CD14-positive monocyte (primary cell): ENCODE measurements at regions not wholly inside any gene's neighbourhood (a gene's known extent, or its start where the extent isn't known, plus 50 kb on each side); places are given as distances from the start of the nearest gene placed in this dataset.

Source experiments
- DNase-seq, 3 donors: peaks; one replicate each; pipeline ENCODE4 v3.0.0-alpha.2; 2011 to 2022
- H2AFZ ChIP-seq: 2 replicates; pipeline ENCODE4 v1.6.0; 2012; ENCODE audit warnings: mild to moderate bottlenecking, low read depth, low read length, inconsistent platforms; ENCODE audit not compliant: insufficient read depth, poor library complexity, severe bottlenecking
- H3K27ac ChIP-seq, 2 donors: 1 replicate in 1 of 2; 2 replicates in 1 of 2; pipeline ENCODE4 v1.5.1; 2012 to 2013; ENCODE audit warnings: low read length in 2 of 2, control low read depth in 1 of 2, inconsistent platforms in 1 of 2, low read depth in 1 of 2, mild to moderate bottlenecking in 1 of 2
- H3K27me3 ChIP-seq, 2 donors: one replicate each; pipeline versions ENCODE4 v1.6.0 to v1.6.1; 2011 to 2013; ENCODE audit warnings: low read length in 2 of 2; ENCODE audit not compliant: control insufficient read depth in 2 of 2, insufficient read depth in 2 of 2
- H3K36me3 ChIP-seq, 2 donors: replicated peaks in 1 of 2; 1 replicate in 1 of 2; 2 replicates in 1 of 2; pipeline versions ENCODE4 v1.5.1 to v1.6.1; 2012 to 2013; ENCODE audit warnings: low read length in 2 of 2, control low read depth in 1 of 2, inconsistent platforms in 1 of 2, mild to moderate bottlenecking in 1 of 2; ENCODE audit not compliant: insufficient read depth in 2 of 2, control insufficient read depth in 1 of 2
- H3K4me1 ChIP-seq, 2 donors: 1 replicate in 1 of 2; 2 replicates in 1 of 2; pipeline versions ENCODE4 v1.5.1 to v1.6.1; 2012 to 2013; ENCODE audit warnings: low read length in 2 of 2, control low read depth in 1 of 2, inconsistent platforms in 1 of 2, mild to moderate bottlenecking in 1 of 2, moderate library complexity in 1 of 2; ENCODE audit not compliant: insufficient read depth in 2 of 2, control insufficient read depth in 1 of 2
- H3K4me2 ChIP-seq: replicated peaks from 2 replicates; pipeline ENCODE3; 2012; ENCODE audit warnings: low read length, moderate library complexity, mild to moderate bottlenecking; ENCODE audit not compliant: poor library complexity, severe bottlenecking; ENCODE audit errors: extremely low read depth
- H3K4me3 ChIP-seq, 3 experiments: fragments of 200-600 bp in 1 of 3; sonication (generic) in 1 of 3; replicated peaks in 1 of 3; 1 replicate in 2 of 3; 2 replicates in 1 of 3; pipeline ENCODE4 v1.5.1; 2011 to 2013; ENCODE audit warnings: low read length in 3 of 3, mild to moderate bottlenecking in 3 of 3, control low read depth in 2 of 3, low read depth in 2 of 3, inconsistent platforms in 1 of 3, moderate library complexity in 1 of 3
- H3K79me2 ChIP-seq: 2 replicates; pipeline ENCODE4 v1.6.0; 2012; ENCODE audit warnings: mild to moderate bottlenecking, control low read depth, inconsistent platforms, low read length, moderate library complexity; ENCODE audit not compliant: insufficient read depth
- H3K9ac ChIP-seq: 2 replicates; pipeline ENCODE4 v1.6.0; 2017; ENCODE audit warnings: low read length, mild to moderate bottlenecking; ENCODE audit not compliant: insufficient read depth, poor library complexity, severe bottlenecking
- H3K9me3 ChIP-seq, 2 donors: replicated peaks in 1 of 2; 1 replicate in 1 of 2; 2 replicates in 1 of 2; pipeline versions ENCODE4 v1.5.1 to v1.6.1; 2012 to 2013; ENCODE audit warnings: low read length in 2 of 2, control low read depth in 1 of 2; ENCODE audit not compliant: control insufficient read depth in 1 of 2, insufficient read depth in 1 of 2
- H4K20me1 ChIP-seq: 2 replicates; pipeline ENCODE4 v1.6.0; 2012; ENCODE audit warnings: mild to moderate bottlenecking, low read length, control low read depth, moderate library complexity; ENCODE audit not compliant: insufficient read depth
- H3K27ac Mint-ChIP-seq, 7 donors: one replicate each; pipeline ENCODE4 v1.8.0; 2020; ENCODE audit warnings: mild to moderate bottlenecking in 7 of 7, mixed read lengths in 7 of 7, moderate library complexity in 6 of 7, inconsistent platforms in 2 of 7
- H3K27me3 Mint-ChIP-seq, 3 donors: one replicate each; pipeline ENCODE4 v1.8.0; 2021 to 2022; ENCODE audit warnings: low read depth in 3 of 3, mild to moderate bottlenecking in 3 of 3, mixed read lengths in 3 of 3, moderate library complexity in 3 of 3, inconsistent platforms in 1 of 3
- H3K36me3 Mint-ChIP-seq, 2 donors: one replicate each; pipeline ENCODE4 v1.8.0; 2020; ENCODE audit warnings: mixed read lengths in 2 of 2, inconsistent platforms in 1 of 2, mild to moderate bottlenecking in 1 of 2
- H3K4me1 Mint-ChIP-seq: one replicate; pipeline ENCODE4 v1.8.0; 2020; ENCODE audit warnings: mild to moderate bottlenecking, mixed read lengths
- H3K4me3 Mint-ChIP-seq, 2 donors: one replicate each; pipeline ENCODE4 v1.8.0; 2020; ENCODE audit warnings: mild to moderate bottlenecking in 2 of 2, mixed read lengths in 2 of 2, moderate library complexity in 1 of 2
- H3K9me3 Mint-ChIP-seq, 7 donors: one replicate each; pipeline ENCODE4 v1.8.0; 2020 to 2022; ENCODE audit warnings: mixed read lengths in 7 of 7, mild to moderate bottlenecking in 6 of 7, moderate library complexity in 6 of 7, inconsistent platforms in 2 of 7
- CTCF ChIP-seq: fragments of 200-600 bp; IDR thresholded peaks from one replicate; pipeline ENCODE4 v1.8.0; 2022; ENCODE audit warnings: antibody characterized with exemption, mild to moderate bottlenecking
- WGBS: methylation state at CpG from one replicate; pipeline ENCODE4 v1.1.5; 2013; ENCODE audit warnings: missing lambda C conversion rate; ENCODE audit not compliant: insufficient coverage; 5-methylcytosine and 5-hydroxymethylcytosine counted together
- intact Hi-C, 2 donors: fragments of 100-400 bp; cut with micrococcal nuclease; formaldehyde crosslinking; loops; one replicate each; pipeline versions ENCODE4 v1.15.0 to v1.15.1; 2023

GRCh38 chr20:57829336-57829735 is 119.5 kb upstream of the PMEPA1 start:
- Histone ChIP-seq H3K9ac (no peak overlapping the region), H2AFZ (no peak overlapping the region), H3K27ac (no peak overlapping the region), H3K36me3 (no peaks in the 10 kb centered on the region), H4K20me1 (no peaks in the 10 kb centered on the region), H3K4me2 (no peak overlapping the region), H3K79me2 (no peaks in the 10 kb centered on the region), H3K4me3 (no peak overlapping the region), H3K27me3 (no peaks in the 10 kb centered on the region), H3K9me3 (no peaks in the 10 kb centered on the region), H3K4me1 (no peaks in the 10 kb centered on the region)
- H3K4me1 Mint-ChIP-seq, result no peaks in the 10 kb centered on the region
- no peaks in the 10 kb centered on the region for H3K9me3 Mint-ChIP-seq
- no peak overlapping the region for H3K27ac Mint-ChIP-seq
- no peak overlapping the region for H3K4me3 Mint-ChIP-seq
- intact Hi-C loops, result no loop called here
- 100% methylated on average over 2 of the region's 6 CpGs for WGBS
- H3K36me3 Mint-ChIP-seq, result no peaks in the 10 kb centered on the region
- no peak for DNase-seq
- TF ChIP-seq CTCF, result no peak
- H3K27me3 Mint-ChIP-seq, result peaks cover 3 to 5% (median 4%) of the 10 kb centered on the region in 3 donors

GRCh38 chr20:57828696-57829095 is 118.9 kb upstream of the PMEPA1 start:
- DNase-seq, result no peak
- no peaks in the 10 kb centered on the region for H3K9me3 ChIP-seq
- no peak overlapping the region for H3K9ac ChIP-seq
- intact Hi-C loops, result no loop called here
- no peaks in the 10 kb centered on the region for H3K79me2 ChIP-seq
- H3K4me3 ChIP-seq, result no peak overlapping the region
- 93% methylated on average over 9 of the region's 10 CpGs for WGBS
- H3K4me1 Mint-ChIP-seq, result no peaks in the 10 kb centered on the region
- no peak overlapping the region for H3K27ac Mint-ChIP-seq
- H3K27me3 Mint-ChIP-seq, result peaks cover 4 to 7% (median 5%) of the 10 kb centered on the region in 3 donors
- TF ChIP-seq CTCF, result no peak
- no peaks in the 10 kb centered on the region for H3K36me3 Mint-ChIP-seq
- H3K4me3 Mint-ChIP-seq, result no peak overlapping the region
- no peaks in the 10 kb centered on the region for H3K4me1 ChIP-seq
- no peak overlapping the region for H3K27ac ChIP-seq
- H3K36me3 ChIP-seq, result no peaks in the 10 kb centered on the region
- H3K9me3 Mint-ChIP-seq, result no peaks in the 10 kb centered on the region
- no peaks in the 10 kb centered on the region for H3K27me3 ChIP-seq
- no peak overlapping the region for H2AFZ ChIP-seq
- no peaks in the 10 kb centered on the region for H4K20me1 ChIP-seq
- H3K4me2 ChIP-seq, result no peak overlapping the region
